OCI-LY7 (cell line): ENCODE measurements at regions not wholly inside any gene's neighbourhood (a gene's known extent, or its start where the extent isn't known, plus 50 kb on each side); places are given as distances from the start of the nearest gene placed in this dataset.

Source experiments
- CTCF ChIP-seq: fragments of 200-600 bp; sonication (generic); conservative IDR thresholded peaks from 2 replicates; pipeline ENCODE4 v1.5.1; 2014; ENCODE audit warnings: mild to moderate bottlenecking, antibody characterized with exemption, low read length, moderate library complexity, mixed read lengths
- EZH2phosphoT487 ChIP-seq: fragments of 200-600 bp; sonication (generic); IDR thresholded peaks from 2 replicates; pipeline ENCODE4 v1.6.1; 2018; ENCODE audit warnings: low read depth, borderline replicate concordance, mild to moderate bottlenecking, mixed run types, antibody characterized with exemption, low read length, moderate library complexity, mixed read lengths

DNA sequence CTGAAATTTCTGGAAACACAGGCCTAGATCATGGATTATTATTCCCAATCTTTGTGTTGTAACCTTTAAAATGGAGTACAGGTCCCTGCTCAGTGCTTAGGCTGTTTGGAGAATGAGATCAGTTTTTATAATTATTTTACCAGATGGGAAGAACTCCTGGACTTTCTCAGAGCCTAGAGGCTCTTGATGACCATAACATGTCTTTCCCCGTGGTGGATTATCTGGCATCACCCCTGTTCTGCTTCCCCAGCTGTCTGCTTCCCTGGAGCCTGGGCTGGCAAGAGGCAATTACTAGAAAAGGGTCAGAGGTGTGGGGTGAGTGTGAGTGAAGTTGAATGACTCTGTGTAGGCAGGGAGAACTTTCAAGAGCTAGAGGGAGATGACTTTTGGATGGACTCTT is 143.0 kb downstream of the CARTPT start:
- no peak for TF ChIP-seq CTCF
- TF ChIP-seq EZH2phosphoT487, result no peak
